Mononuclear cell (primary cell): ENCODE measurements at regions not wholly inside any gene's neighbourhood (a gene's known extent, or its start where the extent isn't known, plus 50 kb on each side); places are given as distances from the start of the nearest gene placed in this dataset.

Experiments used
- H3K27me3 ChIP-seq: 2 replicates; pipeline ENCODE4 v1.6.0; 2011; ENCODE audit warnings: low read length, control low read depth; ENCODE audit not compliant: insufficient read depth
- H3K4me1 ChIP-seq: 2 replicates; pipeline ENCODE4 v1.5.1; 2011; ENCODE audit warnings: mild to moderate bottlenecking, low read length, control low read depth; ENCODE audit not compliant: insufficient read depth
- H3K4me3 ChIP-seq: 2 replicates; pipeline ENCODE4 v1.5.1; 2011; ENCODE audit warnings: mild to moderate bottlenecking, low read length, moderate library complexity
- H3K9me3 ChIP-seq: 2 replicates; pipeline ENCODE4 v1.5.1; 2011; ENCODE audit warnings: low read depth, mild to moderate bottlenecking, control low read depth, low read length

- Histone ChIP-seq H3K4me3 (no peak overlapping the region), H3K9me3 (no peaks in the 10 kb centered on the region), H3K4me1 (peaks cover 5% of the 10 kb centered on the region), H3K27me3 (no peaks in the 10 kb centered on the region)
These were observed 60.3 kb upstream of the CLDN10 start for GRCh38 chr13:95492044-95492801.

GRCh38 chr13:95494082-95494681, 58.3 kb upstream of the CLDN10 start:
- H3K4me3 ChIP-seq, result no peak overlapping the region
- peaks cover 9% of the 10 kb centered on the region for H3K4me1 ChIP-seq
- H3K27me3 ChIP-seq, result no peaks in the 10 kb centered on the region
- H3K9me3 ChIP-seq, result no peaks in the 10 kb centered on the region

- H3K4me3 ChIP-seq, result no peak overlapping the region
- H3K27me3 ChIP-seq, result no peaks in the 10 kb centered on the region
- H3K4me1 ChIP-seq, result peaks cover 14% of the 10 kb centered on the region
- no peaks in the 10 kb centered on the region for H3K9me3 ChIP-seq
These were observed 56.0 kb upstream of the CLDN10 start for GRCh38 chr13:95496485-95496884.

GRCh38 chr13:95497381-95497807, 55.1 kb upstream of the CLDN10 start:
- peaks cover 14% of the 10 kb centered on the region for H3K4me1 ChIP-seq
- H3K9me3 ChIP-seq, result no peaks in the 10 kb centered on the region
- H3K27me3 ChIP-seq, result no peaks in the 10 kb centered on the region
- no peak overlapping the region for H3K4me3 ChIP-seq

GRCh38 chr13:95498886-95499285, 53.6 kb upstream of the CLDN10 start:
- Histone ChIP-seq H3K4me1 (peaks cover 10% of the 10 kb centered on the region), H3K9me3 (no peaks in the 10 kb centered on the region), H3K27me3 (no peaks in the 10 kb centered on the region), H3K4me3 (no peak overlapping the region)

- H3K4me1 ChIP-seq, result peaks cover 10% of the 10 kb centered on the region
- H3K27me3 ChIP-seq, result no peaks in the 10 kb centered on the region
- H3K4me3 ChIP-seq, result no peak overlapping the region
- H3K9me3 ChIP-seq, result no peaks in the 10 kb centered on the region
These were observed 52.5 kb upstream of the CLDN10 start for GRCh38 chr13:95499811-95500712.

GRCh38 chr13:95502216-95502615, 50.3 kb upstream of the CLDN10 start:
- no peaks in the 10 kb centered on the region for H3K27me3 ChIP-seq
- no peak overlapping the region for H3K4me3 ChIP-seq
- H3K9me3 ChIP-seq, result no peaks in the 10 kb centered on the region
- peaks cover 9% of the 10 kb centered on the region for H3K4me1 ChIP-seq
